ENCODE measurements at regions not wholly inside any gene's neighbourhood (a gene's known extent, or its start where the extent isn't known, plus 50 kb on each side); places are given as distances from the start of the nearest gene placed in this dataset.

DNA sequence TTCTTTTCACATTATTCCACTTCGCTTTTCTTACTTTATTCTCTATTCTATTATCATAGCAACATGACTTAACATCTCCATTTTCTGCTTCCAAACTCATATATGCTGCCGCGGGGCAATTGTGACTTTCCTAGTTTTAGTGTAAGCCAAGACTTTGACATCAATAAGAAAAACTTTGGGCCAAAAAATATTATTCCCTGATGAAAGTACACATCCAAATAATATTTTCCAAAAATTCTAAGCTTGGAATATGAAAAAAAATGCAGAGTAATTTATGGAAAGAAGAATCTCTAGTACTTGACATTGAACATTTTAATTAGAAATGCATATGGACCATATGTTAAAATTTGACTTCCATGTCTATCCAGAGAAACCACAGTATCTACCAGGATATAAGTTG lies 995.1 kb upstream of the INTU start:
- intact Hi-C loops (cut with DNase I) = no loop called here
- Histone ChIP-seq H3K36me3 (no peaks in the 10 kb centered on the region), H3K27ac (no peak overlapping the region), H3K27me3 (no peaks in the 10 kb centered on the region), H3K9me3 (no peaks in the 10 kb centered on the region), H3K4me1 (no peaks in the 10 kb centered on the region), H3K4me3 (no peak overlapping the region)
- no peak for DNase-seq (ENCODE audit: extremely low spot score in 2 of 2)
- TF ChIP-seq, protein P1, sequence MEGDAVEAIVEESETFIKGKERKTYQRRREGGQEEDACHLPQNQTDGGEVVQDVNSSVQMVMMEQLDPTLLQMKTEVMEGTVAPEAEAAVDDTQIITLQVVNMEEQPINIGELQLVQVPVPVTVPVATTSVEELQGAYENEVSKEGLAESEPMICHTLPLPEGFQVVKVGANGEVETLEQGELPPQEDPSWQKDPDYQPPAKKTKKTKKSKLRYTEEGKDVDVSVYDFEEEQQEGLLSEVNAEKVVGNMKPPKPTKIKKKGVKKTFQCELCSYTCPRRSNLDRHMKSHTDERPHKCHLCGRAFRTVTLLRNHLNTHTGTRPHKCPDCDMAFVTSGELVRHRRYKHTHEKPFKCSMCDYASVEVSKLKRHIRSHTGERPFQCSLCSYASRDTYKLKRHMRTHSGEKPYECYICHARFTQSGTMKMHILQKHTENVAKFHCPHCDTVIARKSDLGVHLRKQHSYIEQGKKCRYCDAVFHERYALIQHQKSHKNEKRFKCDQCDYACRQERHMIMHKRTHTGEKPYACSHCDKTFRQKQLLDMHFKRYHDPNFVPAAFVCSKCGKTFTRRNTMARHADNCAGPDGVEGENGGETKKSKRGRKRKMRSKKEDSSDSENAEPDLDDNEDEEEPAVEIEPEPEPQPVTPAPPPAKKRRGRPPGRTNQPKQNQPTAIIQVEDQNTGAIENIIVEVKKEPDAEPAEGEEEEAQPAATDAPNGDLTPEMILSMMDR (IDR thresholded peaks at IDR 0.05) = no peak

DNA sequence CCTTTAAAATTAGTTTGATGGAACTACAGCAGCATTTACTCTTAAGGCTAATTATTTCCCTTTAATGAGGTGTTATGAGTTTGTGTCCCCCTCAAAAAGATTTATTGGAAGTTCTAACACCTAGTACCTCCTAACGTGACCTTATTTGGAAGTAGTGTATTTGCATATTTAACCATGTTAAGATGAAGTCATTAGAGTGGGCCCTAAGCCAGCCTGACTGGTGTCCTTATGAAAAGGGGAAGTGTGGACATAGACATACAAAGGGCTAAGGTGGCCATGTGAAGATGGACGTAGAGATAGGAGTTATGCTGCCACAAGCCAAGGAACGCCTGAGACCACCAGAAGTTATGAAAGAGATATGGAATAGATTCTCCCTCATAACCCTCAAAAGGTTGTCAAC lies 985.4 kb upstream of the INTU start:
- H3K27me3 ChIP-seq = no peaks in the 10 kb centered on the region
- TF ChIP-seq, protein P1 (IDR thresholded peaks at IDR 0.05) = no peak
- TF ChIP-seq POLR2AphosphoS5 (IDR thresholded peaks at IDR 0.05; ENCODE audit: insufficient read depth in 1 of 2, low read depth in 1 of 2) (no peak), POLR2A (IDR thresholded peaks at IDR 0.05) (no peak)
- H3K27ac ChIP-seq = no peak overlapping the region
- no peaks in the 10 kb centered on the region for H3K9me3 ChIP-seq
- no peak overlapping the region for H3K4me3 ChIP-seq
- H3K4me1 ChIP-seq = no peaks in the 10 kb centered on the region
- no peak for DNase-seq (ENCODE audit: extremely low spot score in 2 of 2)
- intact Hi-C loops (cut with DNase I) = no loop called here
- H3K36me3 ChIP-seq = no peaks in the 10 kb centered on the region

DNA sequence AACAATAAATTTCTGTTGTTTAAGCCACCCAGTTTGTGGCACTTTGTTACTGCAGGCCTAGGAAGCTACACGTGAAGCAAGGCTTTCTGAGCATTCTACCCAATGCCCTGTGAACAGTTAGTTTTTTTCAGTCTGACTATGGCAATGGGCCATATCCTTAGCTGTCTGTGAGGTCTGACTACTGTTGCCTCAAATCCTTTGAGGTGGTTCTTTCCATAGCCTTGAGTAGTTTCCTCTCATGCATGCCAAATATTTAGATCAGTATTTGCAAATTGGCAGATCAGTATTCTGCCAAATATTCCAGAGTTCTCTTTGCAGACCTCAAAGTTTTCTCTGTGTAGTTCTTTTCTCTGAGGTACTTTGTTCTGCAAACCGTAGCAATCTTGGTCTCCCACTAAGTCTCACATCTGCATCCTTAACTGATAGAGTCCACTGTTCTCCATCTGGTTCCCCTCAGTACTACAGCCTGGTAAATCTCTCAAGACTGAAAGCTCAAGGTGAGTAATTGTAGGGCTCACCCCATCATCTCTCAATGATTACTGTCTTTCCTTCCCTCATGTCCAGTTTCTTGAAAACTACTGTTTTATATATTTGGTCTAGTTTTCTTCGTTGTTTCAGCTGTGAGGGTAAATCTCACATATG lies 984.9 kb upstream of the INTU start:
- no peak for DNase-seq (ENCODE audit: extremely low spot score in 2 of 2)
- Histone ChIP-seq H3K4me1 (no peaks in the 10 kb centered on the region), H3K36me3 (no peaks in the 10 kb centered on the region), H3K9me3 (no peaks in the 10 kb centered on the region), H3K4me3 (no peak overlapping the region), H3K27ac (no peak overlapping the region), H3K27me3 (no peaks in the 10 kb centered on the region)
- TF ChIP-seq POLR2AphosphoS5 (IDR thresholded peaks at IDR 0.05; ENCODE audit: insufficient read depth in 1 of 2, low read depth in 1 of 2) = no peak
- TF ChIP-seq, protein P1 (IDR thresholded peaks at IDR 0.05) = no peak
- no peak for TF ChIP-seq POLR2A (IDR thresholded peaks at IDR 0.05)
- intact Hi-C loops (cut with DNase I) = no loop called here

DNA sequence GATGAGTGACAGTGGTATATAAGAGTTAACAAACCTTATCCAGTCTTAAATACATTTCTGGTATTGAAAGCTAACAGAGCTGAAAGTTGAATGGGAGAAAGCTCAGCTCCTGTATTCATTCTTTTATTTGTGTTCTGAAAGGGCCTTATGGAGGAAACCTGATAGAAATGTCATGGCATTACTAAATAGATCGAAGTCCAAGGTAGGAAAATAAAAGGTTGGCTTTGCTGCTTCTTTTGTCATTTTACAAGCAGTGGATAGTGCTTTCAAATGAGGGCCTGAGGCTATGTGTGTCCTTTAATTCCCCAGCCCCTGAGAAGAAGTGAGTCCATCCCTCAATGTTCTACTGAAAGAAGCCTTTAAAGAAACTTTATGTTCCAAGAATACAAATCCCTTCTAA lies 974.3 kb upstream of the INTU start:
- Histone ChIP-seq H3K4me1 (no peaks in the 10 kb centered on the region), H3K4me3 (no peak overlapping the region), H3K27me3 (no peaks in the 10 kb centered on the region), H3K36me3 (no peaks in the 10 kb centered on the region), H3K27ac (no peak overlapping the region), H3K9me3 (no peaks in the 10 kb centered on the region)
- no peak for TF ChIP-seq POLR2AphosphoS5 (IDR thresholded peaks at IDR 0.05; ENCODE audit: insufficient read depth in 1 of 2, low read depth in 1 of 2)
- TF ChIP-seq, protein P1 (IDR thresholded peaks at IDR 0.05) = no peak
- no peak for TF ChIP-seq POLR2A (IDR thresholded peaks at IDR 0.05)
- intact Hi-C loops (cut with DNase I) = no loop called here
- no peak for DNase-seq (ENCODE audit: extremely low spot score in 2 of 2)

DNA sequence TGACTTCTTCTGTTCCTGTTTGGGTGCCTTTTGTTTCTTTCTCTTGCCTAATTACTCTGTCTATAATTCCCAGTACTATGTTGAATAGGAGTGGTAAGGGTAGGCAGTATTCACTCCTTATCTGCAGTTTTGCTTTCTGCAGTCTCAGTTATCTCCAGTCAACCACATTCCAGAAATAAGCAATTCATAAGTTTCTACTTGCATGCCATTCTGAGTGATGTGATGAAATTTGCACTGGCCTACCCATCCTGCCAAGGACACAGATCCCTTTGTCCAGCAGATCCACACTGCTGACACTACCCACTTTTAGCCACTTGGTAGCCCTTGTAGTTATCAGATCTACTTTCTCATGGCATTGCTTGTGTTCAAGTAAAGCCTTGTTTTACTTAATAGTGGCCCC lies 971.6 kb upstream of the INTU start:
- Histone ChIP-seq H3K36me3 (no peaks in the 10 kb centered on the region), H3K9me3 (no peaks in the 10 kb centered on the region), H3K4me1 (no peaks in the 10 kb centered on the region), H3K27me3 (no peaks in the 10 kb centered on the region), H3K27ac (no peak overlapping the region), H3K4me3 (no peak overlapping the region)
- intact Hi-C loops (cut with DNase I) = no loop called here
- no peak for DNase-seq (ENCODE audit: extremely low spot score in 2 of 2)
- no peak for TF ChIP-seq POLR2A (IDR thresholded peaks at IDR 0.05)
- TF ChIP-seq, protein P1 (IDR thresholded peaks at IDR 0.05) = no peak
- no peak for TF ChIP-seq POLR2AphosphoS5 (IDR thresholded peaks at IDR 0.05; ENCODE audit: insufficient read depth in 1 of 2, low read depth in 1 of 2)
